ENCODE measurements at regions not wholly inside any gene's neighbourhood (a gene's known extent, or its start where the extent isn't known, plus 50 kb on each side); places are given as distances from the start of the nearest gene placed in this dataset.

DNA sequence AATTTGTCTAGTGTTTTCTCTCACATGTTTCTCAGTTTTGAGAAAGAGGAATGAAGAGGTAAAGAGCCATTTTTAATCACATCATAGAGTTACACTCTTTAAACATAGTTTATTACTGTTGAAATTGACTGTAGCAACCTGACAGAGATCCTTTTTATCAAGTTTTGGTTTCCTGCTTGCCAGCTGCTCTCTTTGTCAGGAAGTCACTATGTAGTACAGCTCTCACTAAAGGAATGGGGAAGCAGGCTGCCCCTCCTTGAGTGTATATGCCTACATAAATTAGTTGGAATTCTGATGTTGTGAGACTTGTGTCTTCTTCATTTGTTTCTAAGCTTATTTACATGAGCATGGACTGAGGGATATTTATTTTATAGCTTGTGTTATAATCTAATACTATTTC, 1274.0 kb upstream of the CELF2 start:
- no peak for DNase-seq (ENCODE audit: low spot score)

DNA sequence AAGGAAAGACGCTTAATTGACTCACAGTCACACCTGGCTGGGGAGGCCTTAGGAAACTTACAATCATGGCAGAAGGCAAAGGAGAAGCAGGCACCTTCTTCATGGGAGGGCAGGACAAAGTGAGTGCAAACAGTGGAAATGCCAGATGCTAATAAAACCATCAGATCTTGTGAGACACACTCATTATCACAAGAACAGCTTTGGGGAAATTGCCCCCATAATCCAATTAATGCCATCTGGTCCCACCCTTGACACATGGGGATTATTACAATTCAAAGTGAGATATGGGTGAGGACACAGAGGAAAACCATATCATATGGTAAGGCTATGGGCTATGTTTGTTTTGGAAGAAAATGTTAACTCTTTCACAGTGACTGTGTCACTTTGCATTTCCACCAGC, 1272.5 kb upstream of the CELF2 start:
- no peak for DNase-seq (ENCODE audit: low spot score)

DNA sequence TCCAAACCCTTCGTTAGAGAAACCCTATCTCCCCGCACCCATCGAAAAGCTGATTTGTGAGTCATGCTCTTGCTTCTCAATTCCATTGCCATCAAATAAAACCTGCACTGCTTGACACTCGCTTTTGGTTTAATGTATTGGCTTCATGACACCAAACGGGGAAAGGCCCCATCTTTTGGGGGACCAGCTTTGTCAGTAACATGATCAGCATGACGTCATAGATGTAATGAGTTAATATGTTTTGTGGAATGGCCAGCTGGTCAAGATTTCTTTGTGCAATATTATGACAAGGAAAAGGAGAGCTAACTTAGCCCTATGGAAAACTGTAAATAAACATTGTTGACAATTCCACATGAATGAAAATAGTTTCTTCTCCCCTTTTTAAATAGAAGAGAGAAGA, 1260.5 kb upstream of the CELF2 start:
- no peak for DNase-seq (ENCODE audit: low spot score)

DNA sequence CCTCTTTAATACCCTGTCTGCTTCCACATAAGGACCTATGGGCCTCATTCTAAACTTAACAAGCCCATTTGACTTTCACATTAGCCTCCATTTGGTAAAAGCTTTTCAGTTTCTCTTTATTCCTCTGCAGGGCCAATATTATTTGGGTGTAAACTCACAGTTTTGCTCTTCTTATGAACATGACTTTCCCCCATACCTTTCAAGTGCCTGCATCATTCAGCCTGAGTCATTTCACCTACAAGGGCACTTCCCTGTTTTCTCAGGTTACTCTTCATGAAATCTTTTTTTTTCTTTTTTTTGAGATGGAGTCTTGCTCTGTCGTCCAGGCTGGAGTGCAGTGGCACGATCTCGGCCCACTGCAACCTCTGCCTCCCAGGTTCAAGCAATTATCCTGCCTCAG, 1258.1 kb upstream of the CELF2 start:
- DNase-seq (ENCODE audit: low spot score): no peak

DNA sequence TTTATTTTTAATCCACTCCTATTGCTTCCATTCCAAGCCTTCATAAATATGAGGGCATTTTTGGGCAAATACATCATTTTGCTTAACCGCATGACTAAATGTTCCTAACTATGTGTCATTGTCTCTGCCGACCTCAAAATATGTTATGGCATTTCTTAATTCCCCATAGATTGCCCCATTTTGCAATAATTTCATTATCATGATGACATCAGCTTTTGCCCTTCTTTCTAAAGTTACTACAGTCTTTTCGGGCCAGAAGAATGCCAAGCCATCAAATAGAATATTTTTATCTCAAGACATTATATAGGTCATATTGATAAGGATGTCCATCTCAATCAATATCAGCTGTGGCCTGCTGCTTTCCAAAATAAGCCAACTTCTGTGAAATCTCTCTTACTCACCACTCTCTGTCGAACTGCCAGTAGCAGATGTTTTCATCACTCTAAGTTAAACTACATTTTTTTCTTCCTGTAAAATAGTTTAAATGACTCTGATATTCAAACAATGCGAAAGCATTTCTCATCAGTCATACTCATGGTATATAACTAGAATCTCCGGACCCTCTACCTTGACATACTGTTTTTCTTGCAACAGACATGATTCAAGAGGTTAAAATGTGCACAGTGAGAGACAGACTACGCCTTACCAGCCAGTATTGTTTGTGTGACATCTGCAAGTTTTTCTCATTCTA, 1254.6 kb upstream of the CELF2 start:
- DNase-seq (ENCODE audit: low spot score): peak; percentile 45

DNA sequence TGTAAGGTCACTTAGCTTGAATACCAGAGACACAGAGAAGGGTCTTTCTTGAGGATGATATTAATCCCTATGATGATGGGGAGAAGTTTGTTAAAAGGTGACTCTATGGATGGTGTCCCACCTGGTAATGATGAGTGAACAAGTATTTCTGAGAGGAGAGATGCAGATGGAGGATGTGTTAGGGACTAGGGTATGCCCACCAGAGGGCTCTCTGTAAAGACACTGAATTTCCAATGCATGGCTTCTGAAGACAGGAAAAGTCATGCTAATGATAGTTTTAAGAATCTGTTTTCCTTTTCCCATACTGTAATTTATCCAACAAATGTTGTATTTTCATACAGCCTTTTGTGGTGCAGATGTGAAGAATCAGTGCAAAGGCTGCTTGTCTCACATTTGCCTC, 1250.9 kb upstream of the CELF2 start:
- no peak for DNase-seq (ENCODE audit: low spot score)

DNA sequence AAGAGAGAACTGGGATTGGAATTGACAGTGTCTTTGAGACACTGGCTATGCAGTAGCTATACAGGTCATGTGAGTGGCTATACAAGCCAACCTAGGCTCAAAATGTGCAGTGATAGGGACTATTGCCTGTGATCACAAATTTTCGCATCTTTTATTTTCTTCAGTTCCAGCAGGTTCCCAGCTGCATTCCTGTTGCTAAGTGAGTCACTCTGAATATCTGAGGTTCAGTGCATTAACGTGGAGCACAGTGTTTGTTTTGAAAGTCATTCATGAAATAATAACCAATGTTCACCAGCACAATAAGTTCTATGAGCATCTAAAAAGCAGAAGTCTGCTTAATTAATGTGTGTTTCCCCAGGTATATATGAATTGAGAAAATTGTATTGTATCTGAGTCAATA, 1236.0 kb upstream of the CELF2 start:
- DNase-seq (ENCODE audit: low spot score): no peak

DNA sequence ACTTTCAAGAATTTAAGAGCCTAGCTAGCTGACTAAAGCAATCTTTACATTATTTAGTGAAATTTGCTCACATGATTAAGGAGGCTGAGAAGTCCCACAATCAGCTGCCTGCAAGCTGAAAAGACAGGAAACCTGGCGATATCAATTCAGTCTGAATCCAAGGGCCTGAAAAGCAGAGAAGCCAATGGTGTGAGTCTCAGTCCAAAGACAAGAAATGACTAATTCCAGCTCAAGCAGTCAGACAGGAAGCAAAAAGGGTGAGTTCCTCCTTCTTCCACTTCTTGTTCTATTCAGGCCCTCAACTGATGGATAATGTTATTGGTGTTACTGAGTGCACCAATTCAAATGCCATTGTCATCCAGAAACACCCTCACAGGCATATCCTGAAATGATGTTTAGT, 1231.6 kb upstream of the CELF2 start:
- no peak for DNase-seq (ENCODE audit: low spot score)

DNA sequence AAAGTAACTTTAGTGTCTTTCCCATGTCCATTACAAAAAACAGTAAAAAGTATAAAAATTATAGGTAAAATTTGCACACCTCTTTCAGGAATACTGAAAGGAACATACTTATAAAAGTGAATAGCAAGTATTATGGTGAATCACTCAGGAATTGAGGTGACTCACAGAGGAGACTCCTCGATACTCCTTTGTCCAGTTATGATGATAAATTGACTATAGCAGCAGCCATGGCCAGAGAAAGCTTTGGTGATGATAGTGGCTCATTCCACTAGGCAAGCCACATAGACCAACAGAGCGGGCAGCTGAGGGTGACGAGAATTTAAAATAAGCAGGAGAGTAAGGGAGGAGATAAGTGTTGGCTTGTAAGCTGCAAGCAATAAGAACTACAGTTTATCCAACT, 1231.1 kb upstream of the CELF2 start:
- no peak for DNase-seq (ENCODE audit: low spot score)

DNA sequence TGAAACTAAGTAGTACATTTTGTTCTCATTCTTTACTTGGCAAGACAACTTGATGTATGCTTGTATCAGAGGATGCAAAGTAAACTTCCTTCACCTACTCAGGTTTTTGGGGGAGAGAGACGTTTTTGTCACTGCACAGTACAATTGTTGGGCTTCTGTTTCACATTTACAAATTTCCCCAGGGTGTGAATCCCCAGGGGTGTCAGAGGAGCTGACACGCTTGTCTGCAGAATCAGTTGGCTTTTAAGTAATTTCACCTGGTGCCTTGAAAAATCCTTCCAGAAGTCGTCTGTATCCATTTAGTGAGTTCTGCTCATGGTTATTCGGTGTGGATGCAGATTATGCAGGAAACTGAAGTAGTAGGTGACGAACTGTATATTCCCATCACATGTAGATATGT, 1227.7 kb upstream of the CELF2 start:
- no peak for DNase-seq (ENCODE audit: low spot score)

DNA sequence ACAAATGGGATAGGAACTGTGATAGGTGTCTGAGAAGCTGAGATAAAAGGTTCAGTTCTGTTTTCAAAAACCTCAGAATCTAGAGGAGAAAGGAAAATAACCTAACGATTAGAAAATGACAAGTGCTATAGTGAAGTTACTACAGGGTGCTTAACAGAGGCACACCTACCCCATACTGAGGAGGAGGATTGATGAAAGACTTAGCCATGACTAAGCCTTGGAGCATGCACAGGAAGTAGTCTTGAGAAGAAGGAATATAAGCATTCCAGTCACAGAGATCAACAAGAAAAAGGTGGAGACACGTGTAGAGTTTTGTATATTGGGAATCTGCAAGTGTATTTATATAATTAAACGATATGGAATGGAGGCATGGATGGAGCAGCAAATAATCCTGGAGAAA, 1225.5 kb upstream of the CELF2 start:
- no peak for DNase-seq (ENCODE audit: low spot score)

DNA sequence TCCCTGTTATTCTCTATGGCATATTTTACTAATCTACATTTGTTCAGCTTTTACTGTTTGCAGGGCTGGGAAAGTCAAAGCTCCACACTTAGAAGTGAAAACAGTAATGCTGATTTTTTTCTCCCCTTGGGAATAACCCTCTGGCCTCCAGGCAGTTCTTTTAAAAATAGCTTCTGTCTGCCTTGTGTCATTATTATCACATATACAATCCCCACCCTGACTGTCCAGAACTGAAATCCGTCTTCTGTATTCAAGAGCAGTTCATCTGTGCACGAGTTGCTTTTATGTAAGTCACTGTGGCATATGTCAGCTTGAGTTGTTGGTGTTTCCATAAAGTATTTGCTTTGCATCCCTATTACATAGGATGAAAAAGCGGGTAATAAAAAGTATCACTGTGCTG, 1221.1 kb upstream of the CELF2 start:
- no peak for DNase-seq (ENCODE audit: low spot score)

DNA sequence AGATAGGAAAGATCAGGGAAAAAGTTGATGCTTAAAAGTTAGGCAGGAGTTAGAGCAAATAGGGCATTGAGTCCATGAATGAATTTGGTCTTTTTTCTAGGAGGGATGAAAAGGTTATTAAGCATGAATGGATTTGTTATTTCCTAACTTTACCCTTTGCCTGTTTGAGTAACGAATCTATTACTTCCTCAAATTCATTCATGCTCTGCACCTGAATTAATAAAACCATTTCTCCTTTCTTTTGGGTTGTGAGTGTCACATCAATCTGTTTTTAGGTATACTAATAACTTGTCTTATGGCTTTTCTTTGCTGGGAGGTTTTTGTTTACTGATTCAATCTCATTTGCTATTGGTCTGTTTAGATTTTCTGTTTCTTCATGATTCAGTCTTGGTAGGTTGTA, 1217.7 kb upstream of the CELF2 start:
- no peak for DNase-seq (ENCODE audit: low spot score)

DNA sequence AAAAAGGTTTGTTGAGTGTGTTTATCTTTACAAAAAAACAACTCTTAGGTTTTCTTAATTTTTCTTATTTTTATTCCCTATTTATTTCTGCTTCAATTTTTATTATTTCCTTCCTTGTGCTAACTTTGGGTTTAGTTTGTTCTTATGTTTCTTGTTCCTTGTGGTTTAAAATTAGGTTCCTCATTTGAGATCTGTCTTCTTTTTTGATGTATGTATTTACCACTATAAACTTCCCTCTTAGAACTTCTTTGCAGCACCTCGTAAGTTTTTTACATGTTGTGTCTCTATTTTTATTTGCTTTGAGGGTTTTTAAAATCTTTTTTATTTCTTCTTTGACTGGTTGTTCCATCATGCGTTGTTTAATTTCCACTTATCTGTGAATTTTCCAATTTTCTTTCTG, 1217.1 kb upstream of the CELF2 start:
- no peak for DNase-seq (ENCODE audit: low spot score)

DNA sequence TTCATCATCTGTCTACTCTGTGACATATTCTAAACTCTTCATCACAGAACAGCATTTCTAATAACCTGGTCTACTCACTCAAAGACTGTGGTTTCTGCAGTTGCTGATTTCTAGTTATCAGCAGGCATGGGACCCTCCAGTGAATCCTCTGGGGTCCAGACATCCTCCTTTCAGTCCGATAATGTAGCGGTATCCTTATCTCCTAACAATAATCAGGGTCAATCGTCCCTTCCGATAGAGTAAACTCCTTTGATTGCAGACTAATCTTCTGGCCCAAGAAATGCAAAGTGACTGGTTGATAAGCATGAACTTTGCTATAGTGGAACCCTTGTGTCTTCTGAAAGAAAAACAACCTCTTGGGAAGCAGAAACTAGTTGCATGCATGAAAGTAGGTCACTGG, 1209.8 kb upstream of the CELF2 start:
- DNase-seq (ENCODE audit: low spot score): no peak

DNA sequence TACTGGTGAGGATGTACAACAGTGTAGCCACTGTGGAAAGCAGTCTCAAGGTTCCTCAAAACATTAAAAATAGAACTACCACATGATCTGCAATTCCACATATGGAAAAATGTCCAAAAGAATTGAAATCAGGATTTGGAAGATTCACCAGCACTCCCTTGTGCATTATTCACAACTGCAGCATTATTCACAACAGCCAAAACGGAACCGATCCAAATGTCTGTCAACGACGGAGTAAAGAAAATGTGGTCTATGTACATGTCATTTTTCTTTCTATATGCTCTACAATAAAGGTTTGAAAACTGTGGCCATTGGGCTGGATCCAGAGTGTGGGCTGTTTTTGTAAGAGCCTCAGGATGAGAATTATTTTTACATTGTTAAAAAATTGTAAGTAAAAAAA, 1206.1 kb upstream of the CELF2 start:
- no peak for DNase-seq (ENCODE audit: low spot score)

DNA sequence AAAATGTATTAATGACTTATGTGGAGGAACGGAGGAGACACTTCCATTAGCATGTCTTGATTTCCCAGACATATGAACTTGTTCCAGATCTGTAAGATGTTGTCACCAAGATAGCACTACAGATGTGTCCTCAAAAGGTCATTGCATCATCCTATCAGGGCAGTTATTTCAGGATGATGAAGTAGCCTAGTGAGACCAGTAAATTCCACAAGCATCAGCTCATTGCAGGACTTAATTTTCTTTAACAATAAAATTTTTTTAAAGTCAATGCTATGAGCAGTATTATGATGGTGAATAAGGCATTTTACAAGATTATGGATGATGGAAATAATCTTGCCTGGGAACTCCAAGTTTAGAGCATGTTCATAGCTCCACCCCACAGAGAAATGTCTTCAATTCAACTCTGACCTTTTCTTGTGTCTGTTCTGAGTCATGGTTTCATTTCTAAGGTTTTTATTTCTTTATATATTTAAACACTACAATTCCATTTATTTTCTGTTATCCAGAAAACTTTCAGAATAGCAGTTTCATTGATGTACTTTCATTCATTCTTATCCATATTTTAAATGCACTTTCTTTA, 1203.3 kb upstream of the CELF2 start:
- DNase-seq (ENCODE audit: low spot score): no peak

DNA sequence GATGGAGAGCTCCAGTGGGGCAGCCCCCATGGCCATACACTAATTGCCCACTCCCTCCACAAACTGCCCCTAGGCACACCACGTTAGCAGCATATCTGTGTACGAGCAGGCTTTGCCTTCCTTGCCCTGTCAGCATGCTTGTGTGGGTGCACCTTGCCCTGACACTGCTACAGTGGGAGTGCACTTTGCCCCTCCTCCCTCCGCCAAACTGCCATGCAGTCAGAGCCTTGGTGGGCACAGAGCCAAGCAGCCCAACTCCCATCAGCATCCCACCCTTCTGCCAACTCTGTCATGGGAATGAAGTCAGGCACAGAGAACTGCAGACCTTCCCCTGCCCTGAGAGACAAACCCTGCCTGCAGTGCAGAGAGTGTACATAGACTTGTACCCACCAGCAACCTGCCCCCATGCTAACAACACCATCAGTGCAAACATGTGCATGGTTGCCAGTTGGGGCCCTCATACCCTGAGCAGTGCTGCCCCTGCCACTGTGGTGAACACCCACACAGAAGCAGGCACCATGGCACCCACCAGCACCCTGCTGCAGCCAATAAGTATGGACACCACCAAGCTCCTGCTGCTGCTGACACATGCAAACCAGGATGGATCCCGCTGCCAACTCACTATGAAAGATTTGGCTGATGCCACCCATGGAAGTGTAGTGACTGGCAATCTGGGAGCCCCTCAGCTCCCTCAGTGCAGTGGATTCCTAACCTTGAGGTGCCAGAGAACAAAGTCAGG, 1197.7 kb upstream of the CELF2 start:
- DNase-seq (ENCODE audit: low spot score): no peak

DNA sequence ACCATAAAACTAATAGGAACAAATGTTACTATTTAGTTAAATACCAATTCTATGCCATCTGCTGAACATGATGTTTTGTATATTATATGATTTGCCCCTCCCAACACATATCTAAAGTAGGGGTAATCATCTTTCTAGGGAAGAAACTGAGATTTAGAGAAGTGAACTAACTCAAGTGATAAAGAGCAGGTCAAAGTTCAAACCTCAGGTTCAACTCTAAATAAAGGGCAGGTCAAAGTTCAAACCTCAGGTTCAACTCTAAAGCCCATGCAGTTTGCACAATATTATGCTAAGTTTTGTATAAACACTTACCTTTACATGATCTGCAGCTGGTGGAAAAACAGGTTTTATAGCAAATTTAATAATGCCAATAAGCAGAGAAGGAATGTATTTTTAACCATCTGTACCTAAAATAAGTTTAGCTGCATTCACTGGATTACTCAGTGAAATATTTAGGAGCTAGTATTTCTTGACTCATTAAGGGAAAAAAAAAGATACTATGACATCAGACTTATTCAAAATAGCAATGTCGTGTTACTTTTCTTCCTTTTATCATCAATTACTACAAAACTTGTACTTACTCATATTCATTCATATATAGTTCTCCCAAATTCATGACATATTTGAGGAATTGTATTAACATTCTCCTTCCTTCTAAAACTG, 1194.3 kb upstream of the CELF2 start:
- no peak for DNase-seq (ENCODE audit: low spot score)

DNA sequence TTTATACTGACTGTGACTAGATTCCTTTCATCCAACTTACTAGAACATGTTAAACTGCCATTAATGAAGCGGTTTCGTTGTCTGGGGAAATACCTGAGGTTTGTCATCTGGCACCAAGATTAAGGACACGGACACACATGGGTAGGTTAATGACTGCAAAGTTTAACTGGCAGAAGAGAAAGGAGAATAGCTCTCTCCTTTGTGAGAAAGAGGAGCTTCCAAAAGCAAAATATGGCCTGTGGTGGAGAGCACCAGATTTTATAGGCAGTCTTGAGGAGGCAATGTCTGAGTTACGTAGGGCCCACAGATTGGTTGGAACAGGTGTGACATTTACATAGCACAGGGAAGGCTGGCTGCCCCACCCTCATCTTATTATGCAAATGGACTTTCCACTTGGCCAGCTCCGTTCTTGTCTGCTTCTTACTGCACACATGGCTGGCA, 1193.0 kb upstream of the CELF2 start:
- DNase-seq (ENCODE audit: low spot score): no peak

DNA sequence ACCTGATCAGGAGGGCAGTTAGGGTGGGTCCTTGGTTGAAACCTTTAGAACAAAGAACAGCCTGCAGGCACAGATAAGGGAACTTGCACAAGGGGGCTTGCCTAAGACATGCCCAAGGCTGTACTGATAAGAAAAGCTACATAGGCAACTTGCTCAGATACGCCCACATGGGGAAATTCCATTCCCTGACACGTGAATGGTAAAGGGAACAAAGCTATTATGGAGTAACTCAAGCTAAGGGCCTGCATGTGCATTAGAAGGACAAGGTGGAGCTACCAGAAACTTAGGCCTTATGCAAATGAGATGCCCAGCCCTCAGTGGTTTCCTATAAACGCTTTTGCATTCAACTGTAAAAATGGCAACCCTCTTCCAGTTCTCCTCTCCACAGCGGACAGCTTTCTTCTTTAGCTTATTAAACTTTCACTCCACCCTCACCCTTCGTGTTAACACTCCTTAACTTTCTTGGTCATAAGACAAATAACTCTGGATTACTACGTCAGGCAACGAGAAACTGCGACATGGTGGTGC, 1192.1 kb upstream of the CELF2 start:
- no peak for DNase-seq (ENCODE audit: low spot score)

DNA sequence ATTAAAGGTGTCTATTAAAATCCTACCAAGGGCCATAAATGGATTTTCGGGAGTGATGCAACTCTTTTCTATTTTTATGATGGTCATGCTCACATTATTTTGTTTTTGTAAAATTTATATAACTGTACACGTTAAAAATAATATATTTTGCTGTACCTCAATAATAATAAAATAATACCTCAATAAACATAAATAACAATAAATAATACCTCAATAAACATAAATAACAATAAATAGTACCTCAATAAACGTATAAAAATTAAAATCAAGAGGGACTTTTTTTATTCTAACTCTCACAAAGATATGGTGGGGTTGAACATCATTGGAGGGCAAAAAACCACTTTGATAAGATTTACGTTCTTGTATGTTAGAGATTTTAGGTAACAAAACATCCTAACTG, 1189.6 kb upstream of the CELF2 start:
- no peak for DNase-seq (ENCODE audit: low spot score)

DNA sequence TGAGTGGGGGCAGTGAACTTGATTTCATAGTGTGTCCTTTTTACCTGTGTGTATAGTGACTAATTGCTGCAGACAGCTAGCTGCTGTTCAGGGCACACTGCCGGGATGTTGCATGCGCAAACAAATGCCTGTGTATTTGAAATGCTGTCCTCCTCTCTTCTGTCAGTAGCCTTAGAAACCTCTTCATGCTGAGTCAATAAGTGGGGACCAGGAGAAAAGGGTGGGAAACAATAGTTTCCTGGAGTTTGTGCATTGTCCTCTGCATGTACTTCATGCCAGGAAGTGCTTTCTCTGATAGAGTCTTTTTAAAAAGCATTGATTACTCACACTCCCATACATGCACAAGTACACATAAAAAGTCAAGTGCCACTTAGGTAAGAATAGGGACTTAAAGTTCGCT, 1183.7 kb upstream of the CELF2 start:
- DNase-seq (ENCODE audit: low spot score): no peak

Data from H4 (cell line).